T-cell (primary cell): ENCODE measurements at regions not wholly inside any gene's neighbourhood (a gene's known extent, or its start where the extent isn't known, plus 50 kb on each side); places are given as distances from the start of the nearest gene placed in this dataset.

Experiments used
- ATAC-seq, 4 experiments: fragments of 200-7000 bp in 3 of 4; fragments of 150-1000 bp in 1 of 4; cut with Tn5 transposase; replicated peaks in 1 of 4; 1 replicate in 3 of 4; 2 replicates in 1 of 4; pipeline ENCODE4 v1.10.0; 2021; ENCODE audit warnings: moderate library complexity in 3 of 4, mild to moderate bottlenecking in 2 of 4, moderate number of reproducible peaks in 1 of 4
- CTCF ChIA-PET, 2 donors: fragments of 300-600 bp; sonication (Branson Sonifier 250); formaldehyde crosslinking; loops; one replicate each; lab custom pipeline; 2022; ENCODE audit warnings: antibody characterized with exemption in 2 of 2; lab: Charles Lee
- POLR2A ChIA-PET, 2 donors: fragments of 300-600 bp; sonication (Branson Sonifier 250); formaldehyde crosslinking; loops; one replicate each; lab custom pipeline; 2022; ENCODE audit warnings: antibody characterized with exemption in 2 of 2; lab: Charles Lee
- DNase-seq, 35 experiments: peaks; one replicate each; pipeline versions ENCODE4 v3.0.0 to v3.0.0-alpha.2; 2013 to 2023
- H3K27ac ChIP-seq: one replicate; pipeline ENCODE4 v1.5.1; 2013; ENCODE audit warnings: low read length
- H3K27me3 ChIP-seq, 2 experiments: replicated peaks in 1 of 2; 1 replicate in 1 of 2; 2 replicates in 1 of 2; pipeline versions ENCODE4 v1.6.1 to v1.7.0; 2013; ENCODE audit warnings: low read length in 1 of 2, mixed read lengths in 1 of 2; ENCODE audit not compliant: control insufficient read depth in 2 of 2, insufficient read depth in 2 of 2; ENCODE audit errors: extremely low read depth in 1 of 2
- H3K36me3 ChIP-seq, 2 donors: 1 replicate in 1 of 2; 2 replicates in 1 of 2; pipeline versions ENCODE4 v1.6.1 to v1.7.0; 2013; ENCODE audit warnings: low read length in 1 of 2; ENCODE audit not compliant: control insufficient read depth in 2 of 2, insufficient read depth in 1 of 2; ENCODE audit errors: extremely low read depth in 1 of 2
- H3K4me1 ChIP-seq, 2 experiments: 1 replicate in 1 of 2; 2 replicates in 1 of 2; pipeline versions ENCODE4 v1.6.1 to v1.7.0; 2013; ENCODE audit warnings: low read length in 2 of 2, mixed read lengths in 1 of 2; ENCODE audit not compliant: insufficient read depth in 2 of 2, control insufficient read depth in 1 of 2; ENCODE audit errors: extremely low read depth in 1 of 2
- H3K4me3 ChIP-seq, 2 donors: 1 replicate in 1 of 2; 2 replicates in 1 of 2; pipeline versions ENCODE4 v1.5.1 to v1.7.0; 2013; ENCODE audit warnings: mild to moderate bottlenecking in 2 of 2, low read length in 1 of 2, moderate library complexity in 1 of 2; ENCODE audit not compliant: control insufficient read depth in 1 of 2; ENCODE audit errors: extremely low read depth in 1 of 2
- H3K9me3 ChIP-seq: 2 replicates; pipeline ENCODE4 v1.7.0; 2013
- H3K27ac Mint-ChIP-seq, 2 donors: one replicate each; pipeline ENCODE4 v1.8.0; 2020 to 2021; ENCODE audit warnings: mild to moderate bottlenecking in 2 of 2, mixed read lengths in 2 of 2
- H3K27me3 Mint-ChIP-seq, 2 donors: one replicate each; pipeline ENCODE4 v1.8.0; 2021 to 2022; ENCODE audit warnings: mixed read lengths in 2 of 2
- H3K36me3 Mint-ChIP-seq: one replicate; pipeline ENCODE4 v1.8.0; 2021; ENCODE audit warnings: mixed read lengths
- H3K4me1 Mint-ChIP-seq, 3 donors: one replicate each; pipeline ENCODE4 v1.8.0; 2020 to 2022; ENCODE audit warnings: mixed read lengths in 3 of 3, mild to moderate bottlenecking in 1 of 3
- H3K4me3 Mint-ChIP-seq, 3 donors: one replicate each; pipeline ENCODE4 v1.8.0; 2020 to 2022; ENCODE audit warnings: mild to moderate bottlenecking in 3 of 3, mixed read lengths in 3 of 3, moderate library complexity in 3 of 3
- H3K9me3 Mint-ChIP-seq, 3 donors: one replicate each; pipeline ENCODE4 v1.8.0; 2020 to 2022; ENCODE audit warnings: mixed read lengths in 3 of 3
- WGBS: methylation state at CpG from one replicate; pipeline ENCODE4 v1.1.5; 2013; ENCODE audit warnings: missing lambda C conversion rate; ENCODE audit not compliant: insufficient coverage; 5-methylcytosine and 5-hydroxymethylcytosine counted together

- Mint-ChIP-seq H3K27me3 (no peaks in the 10 kb centered on the region), H3K4me3 (no peak overlapping the region), H3K27ac (no peak overlapping the region), H3K4me1 (no peaks in the 10 kb centered on the region), H3K36me3 (no peaks in the 10 kb centered on the region), H3K9me3 (no peaks in the 10 kb centered on the region)
- 88% methylated on average over 4 of the region's 5 CpGs for WGBS
- CTCF ChIA-PET: no interaction called here
- DNase-seq (no peak), ATAC-seq (no peak)
- Histone ChIP-seq H3K27me3 (peaks cover 0 to 5% of the 10 kb centered on the region in 2 experiments), H3K27ac (no peak overlapping the region), H3K4me1 (no peaks in the 10 kb centered on the region), H3K36me3 (no peaks in the 10 kb centered on the region), H3K9me3 (no peaks in the 10 kb centered on the region), H3K4me3 (no peak overlapping the region)
- POLR2A ChIA-PET: no interaction called here
These were observed 94.9 kb downstream of the NAV1 start for GRCh38 chr1:201633811-201634210.

- Histone ChIP-seq H3K4me3 (no peak overlapping the region), H3K27me3 (peaks cover 0 to 4% of the 10 kb centered on the region in 2 experiments), H3K4me1 (no peaks in the 10 kb centered on the region), H3K36me3 (no peaks in the 10 kb centered on the region), H3K27ac (no peak overlapping the region), H3K9me3 (no peaks in the 10 kb centered on the region)
- H3K27ac Mint-ChIP-seq: no peak overlapping the region
- ATAC-seq: no peak
- POLR2A ChIA-PET: no interaction called here
- H3K4me3 Mint-ChIP-seq: no peak overlapping the region
- no peak for DNase-seq
- no peaks in the 10 kb centered on the region for H3K9me3 Mint-ChIP-seq
- CTCF ChIA-PET: no interaction called here
- 79% methylated on average over 2 of the region's 2 CpGs for WGBS
- no peaks in the 10 kb centered on the region for H3K4me1 Mint-ChIP-seq
- H3K27me3 Mint-ChIP-seq: no peaks in the 10 kb centered on the region
- H3K36me3 Mint-ChIP-seq: no peaks in the 10 kb centered on the region
These were observed 95.3 kb downstream of the NAV1 start for GRCh38 chr1:201634261-201634660.

DNA sequence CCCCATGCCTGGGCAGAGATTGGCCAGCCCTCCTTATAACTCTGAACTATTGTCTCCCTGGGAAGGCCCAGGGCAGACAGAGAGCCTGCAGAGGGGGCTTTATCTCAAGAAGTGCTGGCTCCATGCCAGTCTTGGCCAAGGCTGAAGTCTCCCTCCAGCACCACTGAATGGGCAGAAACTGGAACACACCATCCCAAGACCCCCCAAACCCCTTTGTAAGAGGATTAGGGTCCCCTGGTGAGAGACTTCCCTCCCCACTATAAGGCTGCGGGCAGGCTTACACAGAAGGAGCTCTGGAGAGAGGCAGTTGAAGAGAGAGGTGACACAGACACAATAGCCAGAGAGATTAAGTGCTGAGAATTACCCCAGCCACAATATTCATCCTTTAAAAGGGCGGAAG lies 97.2 kb downstream of the NAV1 start:
- Mint-ChIP-seq H3K9me3 (no peaks in the 10 kb centered on the region), H3K36me3 (no peaks in the 10 kb centered on the region), H3K4me3 (no peak overlapping the region), H3K27me3 (no peaks in the 10 kb centered on the region), H3K27ac (no peak overlapping the region), H3K4me1 (no peaks in the 10 kb centered on the region)
- Histone ChIP-seq H3K27ac (no peak overlapping the region), H3K36me3 (no peaks in the 10 kb centered on the region), H3K4me3 (no peak overlapping the region), H3K4me1 (no peaks in the 10 kb centered on the region), H3K27me3 (peaks cover 0 to 4% of the 10 kb centered on the region in 2 experiments), H3K9me3 (no peaks in the 10 kb centered on the region)
- ChIA-PET CTCF (no interaction called here), POLR2A (no interaction called here)
- no peak for DNase-seq
- WGBS: no CpG with 5 or more reads among the region's 2 CpGs
- no peak for ATAC-seq

DNA sequence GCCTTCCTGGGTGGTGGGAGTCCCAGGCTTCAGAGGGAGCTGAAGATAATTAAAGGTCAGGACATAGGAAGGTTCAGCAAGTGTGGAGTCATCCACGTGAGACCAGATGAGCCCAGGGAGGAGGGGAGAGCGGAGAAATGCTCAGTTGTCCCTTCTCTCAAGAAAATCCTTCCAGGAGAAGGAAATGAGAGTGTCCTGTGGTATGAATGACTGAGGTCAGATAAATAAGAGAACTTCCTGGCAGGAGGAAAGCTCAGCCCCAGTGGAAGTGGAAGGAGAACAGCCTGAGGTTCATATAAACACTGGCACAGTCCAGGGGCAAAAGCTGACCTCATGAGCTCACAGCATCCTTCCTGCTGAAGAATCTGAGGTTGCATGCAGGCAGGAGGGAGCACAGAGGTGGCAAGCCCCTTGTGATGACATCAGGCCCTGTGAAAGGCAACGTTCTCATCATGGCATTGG lies 97.6 kb downstream of the NAV1 start:
- no peaks in the 10 kb centered on the region for H3K9me3 ChIP-seq
- H3K27me3 Mint-ChIP-seq: no peaks in the 10 kb centered on the region
- H3K9me3 Mint-ChIP-seq: no peaks in the 10 kb centered on the region
- ATAC-seq: no peak
- no peak overlapping the region for H3K4me3 Mint-ChIP-seq
- no peak overlapping the region for H3K4me3 ChIP-seq
- peaks cover 0 to 5% of the 10 kb centered on the region in 2 experiments for H3K27me3 ChIP-seq
- 83% methylated on average over 1 of the region's 3 CpGs for WGBS
- H3K27ac ChIP-seq: no peak overlapping the region
- H3K36me3 Mint-ChIP-seq: no peaks in the 10 kb centered on the region
- no peaks in the 10 kb centered on the region for H3K36me3 ChIP-seq
- ChIA-PET CTCF (no interaction called here), POLR2A (no interaction called here)
- no peak for DNase-seq
- H3K4me1 Mint-ChIP-seq: no peaks in the 10 kb centered on the region
- no peaks in the 10 kb centered on the region for H3K4me1 ChIP-seq
- no peak overlapping the region for H3K27ac Mint-ChIP-seq

GRCh38 chr1:201637282-201638079 lies 98.6 kb downstream of the NAV1 start:
- no peaks in the 10 kb centered on the region for H3K4me1 Mint-ChIP-seq
- no peaks in the 10 kb centered on the region for H3K9me3 ChIP-seq
- peaks cover 0 to 6% of the 10 kb centered on the region in 2 donors for H3K27me3 Mint-ChIP-seq
- no peak overlapping the region for H3K27ac Mint-ChIP-seq
- no peaks in the 10 kb centered on the region for H3K9me3 Mint-ChIP-seq
- 79% methylated on average over 3 of the region's 4 CpGs for WGBS
- no peaks in the 10 kb centered on the region for H3K4me1 ChIP-seq
- no peaks in the 10 kb centered on the region for H3K36me3 Mint-ChIP-seq
- DNase-seq: no peak
- H3K4me3 ChIP-seq: no peak overlapping the region
- POLR2A ChIA-PET: no interaction called here
- peaks cover 0 to 4% of the 10 kb centered on the region in 2 experiments for H3K27me3 ChIP-seq
- H3K36me3 ChIP-seq: no peaks in the 10 kb centered on the region
- no peak overlapping the region for H3K27ac ChIP-seq
- ATAC-seq: no peak
- no peak overlapping the region for H3K4me3 Mint-ChIP-seq
- CTCF ChIA-PET: no interaction called here

- H3K9me3 Mint-ChIP-seq: no peaks in the 10 kb centered on the region
- peaks cover 5% of the 10 kb centered on the region for H3K36me3 Mint-ChIP-seq
- H3K4me1 Mint-ChIP-seq: no peaks in the 10 kb centered on the region
These were observed 100.5 kb downstream of the NAV1 start for GRCh38 chr1:201639391-201639790.

More at GRCh38 chr1:201639391-201639790, 100.5 kb downstream of the NAV1 start:
- CTCF ChIA-PET: no interaction called here
- DNase-seq (no peak), ATAC-seq (no peak)
- POLR2A ChIA-PET: no interaction called here
- Histone ChIP-seq H3K4me1 (no peaks in the 10 kb centered on the region), H3K27ac (no peak overlapping the region), H3K9me3 (no peaks in the 10 kb centered on the region), H3K36me3 (no peaks in the 10 kb centered on the region), H3K4me3 (no peak overlapping the region), H3K27me3 (peaks cover 0 to 8% of the 10 kb centered on the region in 2 experiments)
- Mint-ChIP-seq H3K27ac (no peak overlapping the region), H3K27me3 (peaks cover 3 to 25% of the 10 kb centered on the region in 2 donors), H3K4me3 (no peak overlapping the region)
- 85% methylated on average over 2 of the region's 7 CpGs for WGBS
